Thyroid gland (tissue), 4 donors: ENCODE measurements at regions not wholly inside any gene's neighbourhood (a gene's known extent, or its start where the extent isn't known, plus 50 kb on each side); places are given as distances from the start of the nearest gene placed in this dataset.

Source experiments
- CTCF ChIP-seq, 6 experiments: fragments of 200-600 bp in 3 of 6; fragments of 450-650 bp in 3 of 6; sonication (generic) in 3 of 6; IDR thresholded peaks; one replicate each; pipeline ENCODE4 v1.5.1; 2016 to 2019; ENCODE audit warnings: antibody characterized with exemption in 6 of 6, mild to moderate bottlenecking in 2 of 6, inconsistent platforms in 1 of 6, moderate library complexity in 1 of 6
- POLR2A ChIP-seq, 2 donors: fragments of 450-650 bp; IDR thresholded peaks; one replicate each; pipeline ENCODE4 v1.6.1; 2017; ENCODE audit warnings: antibody characterized with exemption in 2 of 2, mild to moderate bottlenecking in 2 of 2, moderate library complexity in 1 of 2

GRCh38 chr10:118458957-118459641 lies 117.0 kb upstream of the FAM204A start:
- TF ChIP-seq POLR2A (IDR thresholded peaks at IDR 0.05) (no peak), CTCF (IDR thresholded peaks at IDR 0.05) (no peak)
